GM12891 (cell line): ENCODE measurements at regions not wholly inside any gene's neighbourhood (a gene's known extent, or its start where the extent isn't known, plus 50 kb on each side); places are given as distances from the start of the nearest gene placed in this dataset.

Source experiments
- POLR2A ChIP-seq: IDR thresholded peaks from 2 replicates; pipeline ENCODE4 v1.6.1; 2011; ENCODE audit warnings: low read depth, low read length, control low read depth
- POLR2AphosphoS5 ChIP-seq: IDR thresholded peaks from 2 replicates; pipeline ENCODE4 v1.6.1; 2011; ENCODE audit warnings: low read depth, low read length, control low read depth
- SPI1 ChIP-seq: IDR thresholded peaks from 2 replicates; pipeline ENCODE4 v1.6.1; 2011; ENCODE audit warnings: low read depth, low read length, control low read depth
- TAF1 ChIP-seq: IDR thresholded peaks from 2 replicates; pipeline ENCODE4 v1.6.1; 2011; ENCODE audit warnings: low read depth, low read length, control low read depth

GRCh38 chr18:40307627-40308026 lies 1647.4 kb upstream of the PIK3C3 start:
- no peak for TF ChIP-seq POLR2AphosphoS5
- no peak for TF ChIP-seq TAF1
- no peak for TF ChIP-seq POLR2A
- no peak for TF ChIP-seq SPI1
